GM19372 (cell line): ENCODE measurements at regions not wholly inside any gene's neighbourhood (a gene's known extent, or its start where the extent isn't known, plus 50 kb on each side); places are given as distances from the start of the nearest gene placed in this dataset.
"Not testable (repeated sequence)": the region's sequence is repeated elsewhere in the genome, so short reads cannot be mapped to it uniquely, and the experiment has no call there.

Source experiments
- ATAC-seq: cut with Tn5 transposase; IDR thresholded peaks from one replicate; pipeline ENCODE4 v1.9.1; 2021; ENCODE audit warnings: mild to moderate bottlenecking, low read depth, moderate library complexity; ENCODE audit not compliant: unreplicated experiment

DNA sequence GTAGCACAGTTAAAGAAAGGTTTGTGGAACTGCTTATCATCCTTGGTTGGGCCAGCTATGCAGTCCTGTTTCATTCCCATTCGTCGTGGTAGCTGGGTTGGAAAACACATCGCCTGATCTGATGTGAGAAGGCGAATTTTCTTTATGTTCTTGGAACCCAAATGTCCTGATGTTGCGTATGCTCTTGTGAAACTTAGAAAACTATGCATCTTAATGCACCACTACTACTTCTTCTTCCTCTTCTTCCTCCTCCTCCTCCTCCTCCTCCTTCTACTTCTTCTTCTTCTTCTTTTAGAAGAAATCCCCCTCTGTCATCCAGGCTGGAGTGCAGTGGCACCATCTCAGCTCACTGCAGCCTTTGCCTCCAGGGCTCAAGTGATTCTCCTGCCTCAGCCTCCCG lies 381.6 kb downstream of the UTRN start:
- no peak for ATAC-seq

DNA sequence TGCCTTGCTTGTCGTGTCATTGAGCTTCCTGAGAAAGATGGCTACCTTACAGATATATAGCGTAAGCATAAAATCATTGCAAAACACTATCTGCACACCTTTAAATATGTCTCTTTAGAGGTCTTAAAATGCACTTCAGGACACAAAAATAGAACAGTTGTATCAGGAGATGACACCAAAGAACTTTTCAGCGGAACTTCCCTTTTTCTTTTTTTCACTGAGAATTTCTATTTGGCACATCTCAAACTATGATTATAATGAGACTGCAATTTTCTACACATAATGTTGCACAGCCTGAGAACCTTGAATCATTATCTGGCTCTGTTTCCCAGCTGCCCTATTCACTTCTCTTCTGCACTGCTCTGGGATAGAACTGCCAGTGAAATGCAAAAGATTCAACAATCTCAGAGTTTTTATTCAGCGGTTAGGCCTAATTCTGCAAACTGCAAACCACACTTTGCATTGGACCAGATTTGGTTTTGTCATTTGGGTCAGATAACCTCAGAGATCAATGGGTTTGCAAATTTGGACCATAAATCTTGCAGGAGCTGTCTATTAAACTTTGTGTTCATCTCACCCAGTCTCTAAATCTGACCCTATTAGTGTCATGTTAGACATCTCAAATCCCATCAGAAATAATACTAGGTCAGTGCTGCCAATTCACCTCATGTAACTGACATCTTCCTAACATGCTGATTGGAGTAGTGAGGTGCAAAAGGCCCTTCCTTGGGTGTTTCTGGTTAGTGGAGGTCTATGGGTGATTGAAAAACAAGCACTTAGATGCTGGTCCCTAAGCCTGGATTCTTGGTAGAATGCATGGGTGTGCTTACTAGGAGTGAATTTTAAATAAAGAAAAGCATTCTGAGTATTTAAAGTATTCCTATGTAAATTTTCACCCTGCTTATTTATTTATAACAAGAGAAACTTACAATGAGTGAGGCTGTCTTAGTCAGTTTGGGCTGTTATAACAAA lies 382.7 kb downstream of the UTRN start:
- no peak for ATAC-seq

DNA sequence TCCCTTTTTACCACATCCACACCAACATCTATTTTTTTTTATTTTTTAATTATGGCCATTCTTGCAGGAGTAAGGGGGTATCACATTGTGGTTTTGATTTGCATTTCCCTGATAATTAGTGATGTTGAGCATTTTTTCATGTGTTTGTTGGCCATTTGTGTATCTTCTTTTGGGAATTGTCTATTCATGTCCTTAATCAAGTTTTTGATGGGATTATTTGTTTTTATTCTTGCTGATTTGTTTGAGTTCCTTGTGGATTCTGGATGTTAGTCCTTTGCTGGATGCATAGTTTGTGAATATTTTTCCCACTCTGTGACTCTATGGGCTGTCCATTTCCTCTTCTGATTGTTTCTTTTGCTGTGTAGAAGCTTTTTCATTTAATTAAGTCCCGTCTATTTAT lies 385.1 kb downstream of the UTRN start:
- ATAC-seq = not testable (repeated sequence)

DNA sequence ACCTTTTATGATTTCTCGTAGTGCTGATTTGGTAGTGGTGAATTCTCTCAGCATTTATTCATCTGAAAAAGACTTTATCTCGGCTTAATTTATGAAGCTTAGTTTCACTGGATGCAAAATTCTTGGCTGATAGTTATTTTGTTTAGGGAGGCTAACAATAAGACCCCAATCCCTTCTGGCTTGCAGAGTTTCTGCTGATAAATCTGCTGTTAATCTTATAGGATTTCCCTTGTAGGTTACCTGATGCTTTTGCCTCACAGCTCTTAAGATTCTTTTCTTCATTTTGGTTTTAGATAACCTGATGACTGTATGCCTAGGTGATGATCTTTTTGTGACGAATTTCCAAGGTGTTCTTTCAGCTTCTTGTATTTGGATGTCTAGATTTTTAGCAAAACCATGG lies 388.7 kb downstream of the UTRN start:
- ATAC-seq = no peak

DNA sequence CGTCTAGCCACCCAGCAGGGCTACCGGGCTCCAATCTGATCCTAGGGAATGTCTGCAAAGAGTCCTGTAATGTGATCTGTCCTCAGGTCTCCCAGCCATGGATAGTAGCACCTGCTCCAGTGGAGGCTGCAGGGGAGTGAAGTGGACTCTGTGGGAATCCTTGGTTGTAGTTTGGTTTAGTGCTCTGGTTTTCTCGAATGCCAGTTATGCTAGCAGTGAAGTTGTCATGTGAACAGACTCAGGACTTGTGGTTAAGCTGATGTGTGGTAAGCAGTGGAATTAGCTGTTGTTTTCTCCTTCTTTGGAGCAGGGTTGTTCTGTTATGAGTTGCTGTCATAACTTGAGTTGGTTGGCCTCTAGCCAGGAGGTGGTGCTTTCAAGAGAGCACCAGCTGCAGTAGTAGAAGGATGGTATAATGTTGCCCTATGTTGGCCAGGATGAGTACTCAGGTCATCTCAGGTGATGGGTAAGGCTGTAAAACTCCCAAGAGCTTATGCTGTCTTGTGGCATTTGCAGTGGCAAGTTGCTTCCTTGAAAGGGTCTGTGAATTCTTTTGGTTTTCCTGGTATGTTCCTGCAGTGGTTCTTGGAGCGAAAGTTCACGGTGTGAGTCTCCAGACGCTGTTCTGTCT lies 390.2 kb downstream of the UTRN start:
- no peak for ATAC-seq

DNA sequence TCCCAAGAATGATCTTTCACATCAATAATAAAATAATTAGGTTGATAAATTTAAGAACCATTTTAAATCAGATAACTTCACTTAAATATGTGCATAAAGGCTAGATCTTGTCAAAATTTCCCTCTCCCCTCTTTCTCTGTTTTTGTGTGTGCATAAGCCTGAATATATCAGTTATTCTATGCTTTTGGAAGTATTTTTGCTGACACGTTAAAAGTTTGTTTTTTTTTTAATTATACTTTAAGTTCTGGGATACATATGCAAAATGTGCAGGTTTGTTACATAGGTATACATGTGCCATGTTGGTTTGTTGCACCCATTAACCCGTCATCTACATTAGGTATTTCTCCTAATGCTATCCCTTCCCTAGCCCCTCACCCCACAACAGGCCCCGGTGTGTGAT lies 391.2 kb downstream of the UTRN start:
- not testable (repeated sequence) for ATAC-seq

DNA sequence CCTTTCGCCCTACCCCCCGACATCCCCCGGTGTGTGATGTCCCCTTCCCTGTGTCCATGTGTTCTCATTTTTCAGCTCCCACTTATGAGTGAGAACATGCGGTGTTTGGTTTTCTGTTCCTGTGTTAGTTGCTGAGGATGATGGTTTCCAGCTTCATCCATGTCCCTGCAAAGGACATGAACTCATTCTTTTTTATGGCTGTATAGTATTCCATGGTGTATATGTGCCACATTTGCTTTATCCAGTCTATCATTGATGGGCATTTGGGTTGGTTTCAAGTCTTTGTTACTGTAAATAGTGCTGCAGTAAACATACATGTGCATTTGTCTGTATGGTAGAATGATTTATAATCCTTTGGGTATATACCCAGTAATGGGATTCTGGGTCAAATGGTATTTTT lies 392.1 kb downstream of the UTRN start:
- not testable (repeated sequence) for ATAC-seq

DNA sequence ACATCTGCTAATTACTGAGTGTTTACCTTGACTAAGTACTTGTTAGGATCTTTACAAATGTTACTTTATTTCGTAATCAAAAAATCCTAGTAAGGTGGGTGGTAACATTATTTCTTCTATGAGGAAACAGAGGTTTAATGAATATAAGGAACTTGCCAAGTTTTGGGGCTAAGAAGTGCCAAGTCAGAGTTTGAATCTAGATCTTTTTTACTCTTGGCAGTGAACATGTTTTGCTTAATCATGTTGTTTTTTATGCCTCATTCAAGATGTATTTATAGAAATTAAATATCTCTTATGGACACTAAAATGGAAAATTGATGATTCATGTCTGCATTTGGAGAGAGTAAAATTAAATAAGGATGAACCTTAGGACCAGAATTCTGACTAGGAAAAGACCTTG lies 393.7 kb downstream of the UTRN start:
- ATAC-seq = no peak

DNA sequence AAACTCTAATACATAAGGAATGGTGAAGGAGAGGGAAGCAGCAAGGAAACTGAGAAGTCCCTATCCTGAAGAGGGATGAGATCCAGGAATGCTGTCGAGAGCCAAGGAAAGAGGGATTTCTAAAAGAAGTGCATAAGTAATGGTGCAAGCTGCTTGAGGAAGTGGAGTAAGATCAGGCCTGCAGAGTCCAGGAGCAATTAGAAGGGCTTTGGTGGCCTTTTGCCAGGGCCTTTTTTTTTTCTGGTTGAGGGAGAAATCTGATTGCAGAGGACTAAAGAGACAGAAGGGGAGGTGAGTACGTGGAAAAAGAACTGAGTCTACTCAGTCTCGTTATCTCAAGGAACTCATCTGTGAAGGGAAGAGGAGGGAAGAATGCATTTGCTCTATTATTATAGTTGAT lies 396.2 kb downstream of the UTRN start:
- no peak for ATAC-seq

DNA sequence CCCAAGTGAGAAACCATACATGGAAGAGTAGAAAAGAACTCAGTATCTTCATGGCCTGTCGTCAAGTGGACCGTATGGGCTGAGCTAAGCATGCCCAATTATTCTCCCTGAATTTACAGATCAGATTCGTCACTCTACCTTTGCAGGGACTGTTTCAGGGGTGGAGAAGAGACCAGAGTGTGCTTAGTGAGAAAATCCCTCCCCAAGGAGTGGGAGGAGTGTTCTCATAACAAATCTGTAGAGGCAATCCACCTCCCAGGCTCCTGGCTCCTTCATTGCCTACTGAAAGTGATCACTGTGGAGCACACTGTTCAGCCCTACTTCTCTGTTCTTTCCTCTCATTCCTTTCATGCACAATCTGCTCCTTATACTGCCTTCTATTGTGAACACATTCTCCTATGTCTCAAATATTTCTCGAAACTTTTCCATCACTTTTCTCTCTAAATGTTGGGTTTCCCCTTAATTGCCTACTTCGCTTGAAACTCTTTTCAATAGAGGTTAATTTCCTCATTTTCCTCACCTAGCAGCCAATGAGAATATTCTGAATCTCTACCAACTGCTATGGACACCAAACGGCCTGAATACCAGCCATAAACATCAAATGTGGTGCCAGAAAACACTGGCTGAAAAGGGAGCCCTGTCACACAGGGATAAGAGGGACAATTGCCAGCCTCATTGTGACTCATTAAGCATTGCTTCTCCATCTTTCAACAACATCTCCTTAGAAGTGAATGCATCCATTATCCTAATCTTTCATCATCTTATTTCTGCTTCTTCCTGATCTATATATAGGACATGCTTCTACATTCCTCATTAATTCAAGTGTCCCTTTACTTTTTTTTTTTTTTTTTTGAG lies 398.3 kb downstream of the UTRN start:
- no peak for ATAC-seq

DNA sequence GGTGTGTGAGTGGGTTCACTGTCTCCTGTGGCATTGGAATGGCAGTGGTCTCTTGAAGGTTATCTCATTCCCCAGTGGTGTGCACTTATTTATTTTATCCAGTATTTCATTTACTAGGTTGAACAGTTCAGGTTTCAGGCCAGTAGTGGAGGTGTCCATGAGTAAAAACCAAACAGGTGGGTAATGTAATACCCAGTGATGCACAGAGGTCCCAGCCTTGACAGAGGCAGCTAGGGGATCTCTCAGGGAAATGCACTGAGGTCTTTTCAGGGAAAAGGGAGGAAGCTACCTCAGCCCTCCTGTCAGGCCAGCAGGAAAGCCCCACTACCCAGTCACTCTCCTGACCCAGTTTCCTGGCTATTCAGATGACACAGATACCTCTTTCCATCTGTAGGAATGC lies 403.6 kb downstream of the UTRN start:
- no peak for ATAC-seq

DNA sequence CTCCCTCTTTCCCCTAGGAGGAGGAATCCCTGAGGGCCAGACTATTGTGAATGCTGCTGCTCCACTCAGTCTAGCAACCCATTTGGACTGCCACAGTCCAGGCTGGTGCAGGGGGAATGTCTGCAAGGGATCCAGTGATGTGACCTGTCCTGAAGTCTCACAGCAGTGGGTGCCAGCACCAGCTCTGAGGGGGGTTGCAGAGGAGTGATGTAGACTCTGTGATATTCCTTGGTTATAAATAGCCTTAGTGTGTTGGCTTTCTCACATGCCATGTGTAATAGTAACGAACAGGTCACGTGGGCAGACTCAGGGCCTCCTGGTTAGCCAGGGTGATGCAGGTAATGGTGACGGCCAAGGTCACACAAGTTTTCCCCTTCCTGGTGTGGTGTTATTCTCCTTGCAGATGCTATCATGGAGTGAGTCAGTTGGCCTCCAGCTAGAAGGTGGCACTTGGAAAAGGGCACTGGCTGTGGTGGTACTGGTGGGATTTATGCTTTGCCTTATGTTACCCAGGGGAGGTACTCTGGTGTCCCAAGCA lies 404.4 kb downstream of the UTRN start:
- ATAC-seq = no peak

DNA sequence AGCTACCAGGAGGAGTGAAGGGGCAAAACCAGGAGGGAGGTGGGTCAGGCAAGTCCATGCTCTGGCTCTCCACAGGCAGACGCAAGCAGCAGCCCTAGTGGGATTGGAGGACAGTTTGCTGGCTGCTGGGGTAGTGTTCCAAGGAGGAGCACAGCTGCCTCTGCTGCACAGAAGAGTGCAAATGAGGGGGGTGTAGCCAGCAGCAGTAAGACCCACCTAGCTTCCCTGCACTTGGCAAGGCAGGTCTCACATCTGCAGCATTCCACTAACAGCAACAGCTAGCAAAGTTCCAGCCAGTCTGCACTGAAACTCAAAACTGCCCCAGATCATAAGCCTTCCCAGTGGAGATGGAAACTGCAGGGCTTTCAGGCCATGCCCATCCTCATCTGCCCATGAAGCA lies 405.0 kb downstream of the UTRN start:
- no peak for ATAC-seq

DNA sequence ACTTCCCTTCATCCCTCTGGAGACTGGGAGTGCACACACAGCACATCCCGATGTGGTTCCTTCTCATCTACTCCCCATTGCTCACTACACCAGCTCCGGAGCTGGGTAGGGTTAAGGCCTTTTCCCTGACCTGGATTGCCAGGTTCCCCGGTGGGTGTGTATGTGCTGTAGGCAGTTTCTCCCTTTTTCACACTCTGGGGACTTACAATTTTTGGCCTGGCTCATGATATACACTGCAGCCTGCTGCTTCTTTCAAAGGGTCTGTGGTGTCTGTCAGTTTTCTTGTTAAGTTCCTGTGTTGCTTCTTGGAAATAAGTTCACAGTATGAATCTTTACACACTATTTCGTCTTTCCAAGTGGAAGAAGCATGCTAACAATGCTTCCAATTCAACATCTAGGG lies 405.5 kb downstream of the UTRN start:
- ATAC-seq = no peak

DNA sequence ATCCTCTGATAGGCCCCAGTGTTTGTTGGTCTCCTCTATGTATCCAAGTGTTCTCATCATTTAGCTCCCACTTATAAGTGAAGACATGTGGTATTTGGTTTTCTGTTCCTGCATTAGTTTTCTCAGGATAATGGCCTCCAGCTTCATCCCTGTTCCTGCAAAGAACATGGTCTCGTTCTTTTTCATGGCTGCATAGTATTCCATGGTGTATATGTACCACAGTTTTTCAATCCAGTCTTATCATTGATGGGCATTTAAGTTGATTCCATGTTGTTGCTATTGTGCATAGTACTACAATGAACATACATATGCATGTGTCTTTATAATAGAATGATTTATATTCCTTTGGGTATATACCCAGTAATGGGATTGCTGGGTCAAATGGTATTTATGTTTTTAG lies 406.9 kb downstream of the UTRN start:
- ATAC-seq = not testable (repeated sequence)

DNA sequence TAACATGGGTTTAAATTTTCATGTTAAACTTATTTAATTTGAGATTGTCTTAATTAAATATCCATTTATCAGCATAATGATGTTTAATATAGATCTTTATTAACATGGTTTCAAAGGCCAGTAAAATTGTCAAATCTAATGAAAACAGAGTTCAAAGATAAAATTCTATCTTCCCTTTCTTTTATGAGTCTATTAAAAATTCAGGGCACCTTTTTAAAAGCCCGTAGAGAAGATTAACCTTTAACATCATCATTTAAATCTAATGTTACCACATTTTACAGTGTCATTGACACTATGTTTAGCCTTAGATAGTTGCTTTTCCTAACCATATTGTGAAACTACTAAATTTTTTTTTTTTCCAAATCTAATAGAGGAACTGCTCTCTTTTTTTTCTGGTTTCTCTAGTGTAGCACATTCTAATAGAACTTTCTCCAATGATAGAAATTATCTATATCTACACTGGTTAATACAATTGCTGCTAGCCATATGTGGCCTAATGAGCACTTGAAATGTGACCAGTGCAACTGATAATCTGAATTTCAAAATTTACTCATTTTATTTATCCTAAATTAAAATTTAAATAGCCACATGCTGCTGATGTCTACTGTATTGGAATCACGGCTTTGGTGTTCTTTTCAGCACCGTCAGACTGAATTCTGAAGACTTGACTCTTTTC lies 410.9 kb downstream of the UTRN start:
- ATAC-seq = no peak

DNA sequence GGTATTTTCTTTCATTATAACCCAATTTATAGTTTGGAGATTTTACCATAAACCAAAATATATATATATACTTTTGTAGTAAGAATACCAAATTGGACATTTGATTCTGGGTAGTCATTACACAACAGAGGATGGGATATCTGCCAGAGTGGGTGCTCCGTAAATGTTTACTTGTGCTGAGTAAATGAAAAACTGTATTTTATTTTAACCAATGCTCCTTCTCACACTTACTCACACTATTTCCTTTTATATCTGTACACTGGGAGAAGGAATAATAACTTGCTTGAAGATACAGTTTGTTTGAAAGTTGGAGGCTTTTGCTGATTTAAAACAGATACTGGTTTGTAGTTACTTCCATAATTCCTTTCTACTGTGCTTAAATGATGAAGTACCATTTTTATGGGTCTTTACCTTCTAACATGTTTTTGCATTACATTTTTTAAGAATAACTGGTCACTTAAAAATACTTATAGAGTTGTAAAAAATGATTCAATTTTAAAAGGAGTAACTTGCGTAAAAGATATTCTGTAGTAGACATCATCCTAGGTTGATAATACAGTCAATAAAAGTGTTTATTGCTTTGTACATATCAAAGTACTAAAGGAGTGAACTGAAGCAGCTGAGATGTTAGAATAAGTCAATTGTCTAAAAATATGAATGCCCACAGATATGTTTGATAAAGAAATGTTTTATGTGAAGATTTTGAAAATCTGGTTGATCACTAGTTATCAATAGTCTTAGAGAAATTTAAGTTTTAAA lies 411.7 kb downstream of the UTRN start:
- ATAC-seq = no peak

DNA sequence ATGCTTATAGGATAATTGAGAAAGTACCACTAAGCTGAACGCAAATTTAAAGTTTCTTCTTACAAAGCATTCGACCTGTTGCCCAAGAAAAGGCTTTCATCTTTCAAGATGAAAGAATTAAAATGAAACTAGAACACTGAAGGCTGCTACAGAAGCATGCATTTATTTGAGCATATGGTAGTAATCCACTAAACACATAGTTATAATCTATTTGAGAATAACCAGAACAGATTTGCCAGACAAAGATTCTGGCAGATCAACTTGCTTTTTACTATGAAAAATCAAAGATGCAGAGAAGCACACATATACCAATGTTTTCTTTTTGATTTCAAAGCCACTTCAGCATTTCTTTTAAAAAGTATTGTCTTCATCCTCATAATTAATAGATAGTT lies 412.2 kb downstream of the UTRN start:
- ATAC-seq = no peak

DNA sequence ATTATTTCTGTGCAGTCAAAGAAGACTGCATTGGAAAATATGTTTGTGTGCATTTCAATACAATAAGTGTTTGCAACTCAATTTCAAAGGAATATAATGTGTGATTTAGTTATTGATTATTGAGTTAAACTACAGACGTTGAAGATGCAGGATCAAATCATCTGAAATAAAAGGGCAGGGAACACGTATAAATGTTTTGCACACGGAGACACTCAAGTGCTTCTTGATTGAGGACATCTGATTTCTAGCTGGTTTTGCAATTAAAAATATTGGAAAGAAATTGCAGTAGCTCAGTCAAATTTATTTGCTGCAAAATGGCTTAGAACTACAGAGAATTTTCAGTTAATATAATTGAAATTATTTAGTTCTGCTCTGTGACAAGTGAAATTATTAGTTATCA lies 412.7 kb downstream of the UTRN start:
- no peak for ATAC-seq

DNA sequence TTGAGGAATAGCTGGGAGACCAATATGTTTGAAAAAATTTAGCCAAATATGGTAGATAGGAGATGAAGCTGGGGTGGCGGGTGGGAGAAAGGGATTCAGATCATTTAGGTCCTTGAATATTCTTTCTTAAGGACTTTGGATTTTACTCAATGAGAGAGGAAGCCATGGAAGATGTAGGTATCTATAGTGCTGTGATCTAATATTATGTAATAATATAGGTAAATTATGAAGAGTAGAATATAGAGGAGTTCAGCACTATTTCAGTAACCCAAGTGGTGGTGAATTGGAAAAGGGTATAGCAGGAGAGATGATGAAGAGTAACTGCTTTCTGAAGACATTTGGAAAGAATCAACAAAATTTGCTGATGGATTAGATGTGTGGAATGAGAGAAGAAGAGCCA lies 417.6 kb downstream of the UTRN start:
- ATAC-seq = no peak
